ENCODE measurements at regions not wholly inside any gene's neighbourhood (a gene's known extent, or its start where the extent isn't known, plus 50 kb on each side); places are given as distances from the start of the nearest gene placed in this dataset.

- no peak overlapping the region for H3K4me2 ChIP-seq (ENCODE audit: low read length)
- H3K9me3 ChIP-seq (ENCODE audit: control insufficient read depth, low read length) = no peaks in the 10 kb centered on the region
- H3K27ac ChIP-seq = no peak overlapping the region
- no peaks in the 10 kb centered on the region for H3K4me1 ChIP-seq
- no peak overlapping the region for H3K4me3 ChIP-seq (ENCODE audit: low read depth, low read length)
- no peaks in the 10 kb centered on the region for H3K27me3 ChIP-seq (ENCODE audit: control insufficient read depth, insufficient read depth, low read length)
- TF ChIP-seq, protein P1, sequence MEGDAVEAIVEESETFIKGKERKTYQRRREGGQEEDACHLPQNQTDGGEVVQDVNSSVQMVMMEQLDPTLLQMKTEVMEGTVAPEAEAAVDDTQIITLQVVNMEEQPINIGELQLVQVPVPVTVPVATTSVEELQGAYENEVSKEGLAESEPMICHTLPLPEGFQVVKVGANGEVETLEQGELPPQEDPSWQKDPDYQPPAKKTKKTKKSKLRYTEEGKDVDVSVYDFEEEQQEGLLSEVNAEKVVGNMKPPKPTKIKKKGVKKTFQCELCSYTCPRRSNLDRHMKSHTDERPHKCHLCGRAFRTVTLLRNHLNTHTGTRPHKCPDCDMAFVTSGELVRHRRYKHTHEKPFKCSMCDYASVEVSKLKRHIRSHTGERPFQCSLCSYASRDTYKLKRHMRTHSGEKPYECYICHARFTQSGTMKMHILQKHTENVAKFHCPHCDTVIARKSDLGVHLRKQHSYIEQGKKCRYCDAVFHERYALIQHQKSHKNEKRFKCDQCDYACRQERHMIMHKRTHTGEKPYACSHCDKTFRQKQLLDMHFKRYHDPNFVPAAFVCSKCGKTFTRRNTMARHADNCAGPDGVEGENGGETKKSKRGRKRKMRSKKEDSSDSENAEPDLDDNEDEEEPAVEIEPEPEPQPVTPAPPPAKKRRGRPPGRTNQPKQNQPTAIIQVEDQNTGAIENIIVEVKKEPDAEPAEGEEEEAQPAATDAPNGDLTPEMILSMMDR (IDR thresholded peaks at IDR 0.05) = no peak
- no peak overlapping the region for H3K9ac ChIP-seq
- H3K36me3 ChIP-seq (ENCODE audit: control insufficient read depth, insufficient read depth, low read length) = no peaks in the 10 kb centered on the region
- no peak overlapping the region for H2AFZ ChIP-seq
- no peaks in the 10 kb centered on the region for H3K79me2 ChIP-seq
These were observed 98.8 kb upstream of the CEP85L start for GRCh38 chr6:118750143-118750542.

DNA sequence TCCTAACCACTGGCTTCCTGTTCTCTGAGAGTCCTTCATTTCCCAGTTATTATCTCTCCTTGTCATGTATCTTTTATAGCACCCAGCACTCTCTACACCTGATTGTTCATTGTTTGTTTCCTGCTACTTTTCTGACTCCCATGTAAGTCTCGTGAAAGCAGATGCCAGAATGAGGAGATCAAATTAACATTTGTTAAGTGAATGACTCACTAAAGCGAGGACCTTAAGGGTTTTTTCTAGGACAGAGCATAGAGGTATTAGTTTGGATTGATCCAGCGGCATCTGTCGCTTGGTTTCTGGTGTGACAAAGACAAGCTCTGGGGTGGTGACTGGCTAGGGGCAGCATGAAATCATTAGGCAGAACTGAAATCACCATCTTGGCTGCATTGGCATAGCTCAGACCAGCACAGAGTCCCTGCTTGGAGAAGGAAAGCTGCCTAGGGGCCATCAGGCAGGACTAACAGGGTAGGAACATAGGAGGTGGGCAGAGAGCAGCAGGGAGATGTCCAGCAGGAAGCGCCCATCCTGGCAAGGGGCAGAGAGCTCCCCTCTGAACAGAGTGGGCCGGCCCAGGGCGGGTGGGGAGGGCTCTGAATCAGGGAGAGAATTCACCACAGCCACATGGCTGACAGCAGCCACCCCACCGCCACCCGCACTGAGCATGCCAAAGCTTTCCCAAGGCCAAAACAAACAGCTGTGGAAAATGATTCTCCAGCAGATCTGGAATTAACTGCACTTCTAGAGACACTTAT, 97.1 kb upstream of the CEP85L start:
- no peaks in the 10 kb centered on the region for H3K9me3 ChIP-seq (ENCODE audit: control insufficient read depth, low read length)
- H3K27ac ChIP-seq = no peak overlapping the region
- TF ChIP-seq, protein P1 (IDR thresholded peaks at IDR 0.05) = no peak
- no peak overlapping the region for H3K9ac ChIP-seq
- no peaks in the 10 kb centered on the region for H3K4me1 ChIP-seq
- no peak overlapping the region for H2AFZ ChIP-seq
- no peaks in the 10 kb centered on the region for H3K27me3 ChIP-seq (ENCODE audit: control insufficient read depth, insufficient read depth, low read length)
- no peaks in the 10 kb centered on the region for H3K79me2 ChIP-seq
- H3K4me3 ChIP-seq (ENCODE audit: low read depth, low read length) = no peak overlapping the region
- H3K4me2 ChIP-seq (ENCODE audit: low read length) = no peak overlapping the region
- H3K36me3 ChIP-seq (ENCODE audit: control insufficient read depth, insufficient read depth, low read length) = no peaks in the 10 kb centered on the region

GRCh38 chr6:118746825-118747174, 95.4 kb upstream of the CEP85L start:
- Histone ChIP-seq H3K27ac (no peak overlapping the region), H3K79me2 (no peaks in the 10 kb centered on the region), H3K36me3 (ENCODE audit: control insufficient read depth, insufficient read depth, low read length) (no peaks in the 10 kb centered on the region), H2AFZ (no peak overlapping the region), H3K9ac (no peak overlapping the region), H3K27me3 (ENCODE audit: control insufficient read depth, insufficient read depth, low read length) (no peaks in the 10 kb centered on the region), H3K4me2 (ENCODE audit: low read length) (no peak overlapping the region), H3K4me1 (no peaks in the 10 kb centered on the region), H3K9me3 (ENCODE audit: control insufficient read depth, low read length) (no peaks in the 10 kb centered on the region), H3K4me3 (ENCODE audit: low read depth, low read length) (no peak overlapping the region)
- TF ChIP-seq, protein P1 (IDR thresholded peaks at IDR 0.05) = no peak

GRCh38 chr6:118746145-118746824, 94.9 kb upstream of the CEP85L start:
- Histone ChIP-seq H2AFZ (no peak overlapping the region), H3K79me2 (no peaks in the 10 kb centered on the region), H3K4me3 (ENCODE audit: low read depth, low read length) (no peak overlapping the region), H3K27ac (no peak overlapping the region), H3K27me3 (ENCODE audit: control insufficient read depth, insufficient read depth, low read length) (no peaks in the 10 kb centered on the region), H3K4me2 (ENCODE audit: low read length) (no peak overlapping the region), H3K9me3 (ENCODE audit: control insufficient read depth, low read length) (no peaks in the 10 kb centered on the region), H3K9ac (no peak overlapping the region), H3K36me3 (ENCODE audit: control insufficient read depth, insufficient read depth, low read length) (no peaks in the 10 kb centered on the region), H3K4me1 (no peaks in the 10 kb centered on the region)
- TF ChIP-seq, protein P1 (IDR thresholded peaks at IDR 0.05) = no peak
